ENCODE measurements at regions not wholly inside any gene's neighbourhood (a gene's known extent, or its start where the extent isn't known, plus 50 kb on each side); places are given as distances from the start of the nearest gene placed in this dataset.

GRCh38 chr10:111522551-111522950, 445.7 kb downstream of the ADRA2A start:
- DNase-seq: no peak

DNA sequence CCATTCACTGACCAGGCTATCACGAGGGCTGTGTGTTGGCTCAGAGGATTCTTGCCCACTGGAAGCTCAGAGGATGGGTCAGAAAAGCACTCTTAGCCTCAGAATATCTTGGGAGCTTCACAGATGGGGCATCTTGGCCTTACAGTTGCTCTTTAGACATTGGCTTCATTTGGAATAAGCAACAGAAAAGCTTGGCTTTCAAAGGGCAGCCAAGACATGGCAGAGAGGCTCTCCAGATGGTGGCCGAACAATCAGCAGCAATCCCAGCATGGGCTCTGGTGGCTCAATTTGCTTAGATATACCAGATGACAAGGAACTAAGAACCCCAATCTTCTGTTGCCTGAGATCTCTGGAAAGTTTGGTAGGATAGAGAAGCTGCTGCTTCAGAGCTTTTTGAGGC, 446.2 kb downstream of the ADRA2A start:
- no peak for DNase-seq

- no peak for DNase-seq
These were observed 447.3 kb downstream of the ADRA2A start for GRCh38 chr10:111524134-111524533.

DNA sequence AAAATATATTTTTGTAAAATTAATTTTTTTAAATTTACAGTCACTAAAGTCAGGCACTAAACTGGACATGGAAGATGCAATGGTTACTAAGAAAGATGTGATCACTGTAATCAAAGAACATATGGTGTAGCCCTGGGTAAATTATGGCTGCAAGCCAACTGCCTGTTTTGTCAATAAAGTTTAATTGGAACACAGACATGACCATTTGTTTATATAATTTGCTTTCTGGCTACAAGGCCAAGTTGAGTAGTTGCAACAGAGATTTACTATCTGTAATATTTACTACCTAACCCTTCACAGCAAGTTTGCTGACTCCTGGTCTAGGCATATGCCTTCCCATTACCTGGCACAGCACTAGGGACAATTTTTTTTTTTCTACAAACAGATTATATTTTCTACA, 448.9 kb downstream of the ADRA2A start:
- DNase-seq: no peak

- peak; percentile 1 for DNase-seq
These were observed 454.9 kb downstream of the ADRA2A start for GRCh38 chr10:111531690-111532089.

DNA sequence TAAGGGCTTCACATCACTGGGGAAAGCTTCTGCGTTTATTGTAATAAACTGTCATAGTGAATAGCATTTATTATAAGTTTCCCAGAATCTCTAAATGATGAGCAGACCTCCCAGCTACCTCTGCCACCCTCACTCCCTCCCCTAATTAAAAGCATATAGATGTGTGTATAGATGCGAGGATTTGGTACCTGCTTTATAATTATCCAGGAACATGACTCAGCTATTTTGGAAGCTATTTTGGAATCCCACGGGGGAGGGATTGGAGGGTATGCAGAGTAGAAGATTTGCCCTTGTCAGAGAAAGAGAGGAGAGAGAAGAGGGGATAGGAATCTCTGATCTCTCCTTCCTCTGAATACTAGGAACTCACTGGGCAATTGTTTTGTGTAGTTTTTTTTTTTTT, 455.3 kb downstream of the ADRA2A start:
- no peak for DNase-seq

DNA sequence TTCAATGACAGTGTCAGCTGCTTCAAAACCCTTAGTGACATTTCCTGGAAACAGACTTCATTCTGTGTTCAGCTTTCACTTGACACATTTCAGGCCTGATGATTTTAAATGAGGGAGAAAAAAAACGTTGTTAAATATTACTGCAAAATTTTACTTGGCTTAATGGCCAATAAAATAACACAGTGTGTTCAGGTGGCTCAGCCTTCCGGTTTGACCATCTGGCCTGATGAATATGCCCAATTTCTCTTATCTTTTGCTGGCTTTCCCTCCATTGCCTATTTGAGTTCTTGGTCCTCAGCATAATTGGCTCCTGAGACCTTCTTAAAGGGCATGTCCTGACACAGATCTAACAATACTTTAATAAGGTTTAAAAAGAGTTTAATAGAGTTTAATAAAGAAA, 462.4 kb downstream of the ADRA2A start:
- DNase-seq: no peak

DNA sequence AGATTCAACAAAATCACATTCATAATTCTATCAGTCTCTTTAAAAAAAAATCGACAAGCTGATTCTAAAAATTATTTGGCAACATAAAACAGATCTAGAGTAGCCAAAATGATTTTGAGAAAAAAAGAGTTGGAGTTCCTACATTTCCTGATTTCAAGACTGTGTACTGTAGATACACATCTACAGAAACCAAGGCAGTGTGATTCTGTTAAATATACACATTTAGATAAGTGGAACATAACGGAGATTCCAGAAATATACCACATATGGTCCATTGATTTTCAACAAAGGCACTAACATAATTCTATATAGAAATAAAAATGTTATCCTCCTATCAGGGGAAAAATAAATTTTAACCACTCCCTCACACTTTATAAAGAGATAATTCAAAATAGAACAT, 467.0 kb downstream of the ADRA2A start:
- no peak for DNase-seq

- no peak for DNase-seq
These were observed 469.2 kb downstream of the ADRA2A start for GRCh38 chr10:111545861-111546605.

GRCh38 chr10:111548084-111548726, 471.4 kb downstream of the ADRA2A start:
- DNase-seq: no peak

GRCh38 chr10:111551001-111551400, 474.2 kb downstream of the ADRA2A start:
- DNase-seq: no peak

GRCh38 chr10:111556666-111557065, 479.8 kb downstream of the ADRA2A start:
- no peak for DNase-seq

- DNase-seq: no peak
These were observed 481.4 kb downstream of the ADRA2A start for GRCh38 chr10:111558211-111558610.

GRCh38 chr10:111560027-111560426, 483.2 kb downstream of the ADRA2A start:
- no peak for DNase-seq

GRCh38 chr10:111561124-111561523, 484.3 kb downstream of the ADRA2A start:
- DNase-seq: no peak

GRCh38 chr10:111565542-111565941, 488.7 kb downstream of the ADRA2A start:
- no peak for DNase-seq

GRCh38 chr10:111578076-111578475, 501.2 kb downstream of the ADRA2A start:
- DNase-seq: no peak

- DNase-seq: no peak
These were observed 502.6 kb downstream of the ADRA2A start for GRCh38 chr10:111579473-111579872.

GRCh38 chr10:111590703-111591102, 513.9 kb downstream of the ADRA2A start:
- DNase-seq: no peak

DNA sequence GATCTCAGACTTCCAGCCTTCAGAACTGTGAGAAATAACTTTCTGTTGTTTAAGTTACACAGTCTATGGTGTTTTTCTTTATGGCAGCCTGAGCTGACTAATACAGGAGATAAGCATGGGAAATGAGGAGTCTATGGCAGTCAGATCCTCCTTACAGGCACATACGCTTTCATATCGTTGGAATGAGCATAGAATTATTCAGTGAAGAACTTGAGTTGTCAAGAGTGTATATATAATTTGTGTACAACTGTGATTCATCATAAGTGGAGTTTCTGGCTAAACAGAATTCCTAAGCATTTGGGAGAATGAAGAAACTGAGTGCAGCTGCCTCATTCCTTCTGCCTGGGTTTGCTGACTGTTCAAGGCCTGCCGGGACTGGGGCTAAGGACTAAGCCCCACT, 516.7 kb downstream of the ADRA2A start:
- DNase-seq: no peak

- DNase-seq: no peak
These were observed 518.3 kb downstream of the ADRA2A start for GRCh38 chr10:111595173-111595572.

- peak; percentile 28 for DNase-seq
These were observed 521.7 kb downstream of the ADRA2A start for GRCh38 chr10:111598433-111599059.

GRCh38 chr10:111599943-111600342, 523.1 kb downstream of the ADRA2A start:
- DNase-seq: no peak

DNA sequence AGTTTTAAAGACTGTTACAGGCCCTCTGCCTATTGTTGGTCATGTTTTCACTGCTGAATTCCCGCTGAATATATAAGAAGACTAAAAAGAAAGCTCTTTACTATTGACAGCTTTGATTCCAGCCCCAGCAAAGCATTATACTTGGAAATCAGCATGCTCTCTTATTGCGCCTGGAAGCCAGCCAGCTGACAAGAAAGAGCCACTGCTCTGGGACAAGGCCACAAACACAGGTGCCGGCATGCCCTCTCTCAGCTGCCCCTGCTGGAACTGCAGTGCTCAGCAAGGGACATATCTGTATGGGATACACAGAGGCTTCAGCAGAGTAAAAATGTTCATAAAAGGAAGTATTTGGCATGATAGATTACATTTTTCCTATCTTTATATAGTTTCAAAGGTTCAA, 523.9 kb downstream of the ADRA2A start:
- no peak for DNase-seq
